ENCODE measurements at regions not wholly inside any gene's neighbourhood (a gene's known extent, or its start where the extent isn't known, plus 50 kb on each side); places are given as distances from the start of the nearest gene placed in this dataset.

- Mint-ChIP-seq H3K27ac (ENCODE audit: unreplicated experiment) (no peak overlapping the region), H3K36me3 (ENCODE audit: low read depth) (no peaks in the 10 kb centered on the region), H3K4me1 (ENCODE audit: low read depth) (no peaks in the 10 kb centered on the region), H3K9me3 (ENCODE audit: low read depth) (peaks cover 18% of the 10 kb centered on the region), H3K27me3 (ENCODE audit: low read depth) (no peaks in the 10 kb centered on the region), H3K4me3 (ENCODE audit: unreplicated experiment) (no peak overlapping the region)
- no peak for DNase-seq (ENCODE audit: low spot score)
- TF ChIP-seq CTCF (IDR thresholded peaks at IDR 0.05) = no peak
These were observed 111.9 kb downstream of the FGF9 start for GRCh38 chr13:21782736-21783135.

GRCh38 chr13:21785990-21786389 lies 115.1 kb downstream of the FGF9 start:
- no peak overlapping the region for H3K4me3 Mint-ChIP-seq (ENCODE audit: unreplicated experiment)
- no peak overlapping the region for H3K27ac Mint-ChIP-seq (ENCODE audit: unreplicated experiment)
- DNase-seq (ENCODE audit: low spot score) = no peak
- TF ChIP-seq CTCF (IDR thresholded peaks at IDR 0.05) = no peak
- H3K27me3 Mint-ChIP-seq (ENCODE audit: low read depth) = no peaks in the 10 kb centered on the region
- H3K9me3 Mint-ChIP-seq (ENCODE audit: low read depth) = peaks cover 6% of the 10 kb centered on the region
- no peaks in the 10 kb centered on the region for H3K4me1 Mint-ChIP-seq (ENCODE audit: low read depth)
- H3K36me3 Mint-ChIP-seq (ENCODE audit: low read depth) = no peaks in the 10 kb centered on the region

GRCh38 chr13:21796066-21796465 lies 125.2 kb downstream of the FGF9 start:
- no peak for TF ChIP-seq CTCF (IDR thresholded peaks at IDR 0.05)
- no peak for DNase-seq (ENCODE audit: low spot score)
- peaks cover 5% of the 10 kb centered on the region for H3K9me3 Mint-ChIP-seq (ENCODE audit: low read depth)
- H3K4me1 Mint-ChIP-seq (ENCODE audit: low read depth) = peaks cover 5% of the 10 kb centered on the region
- H3K27me3 Mint-ChIP-seq (ENCODE audit: low read depth) = peaks cover 2% of the 10 kb centered on the region
- peaks cover 3% of the 10 kb centered on the region for H3K36me3 Mint-ChIP-seq (ENCODE audit: low read depth)
- H3K4me3 Mint-ChIP-seq (ENCODE audit: unreplicated experiment) = no peak overlapping the region
- no peak overlapping the region for H3K27ac Mint-ChIP-seq (ENCODE audit: unreplicated experiment)

- Mint-ChIP-seq H3K36me3 (ENCODE audit: low read depth) (peaks cover 3% of the 10 kb centered on the region), H3K9me3 (ENCODE audit: low read depth) (peaks cover 5% of the 10 kb centered on the region), H3K27ac (ENCODE audit: unreplicated experiment) (no peak overlapping the region), H3K27me3 (ENCODE audit: low read depth) (peaks cover 2% of the 10 kb centered on the region), H3K4me1 (ENCODE audit: low read depth) (peaks cover 5% of the 10 kb centered on the region), H3K4me3 (ENCODE audit: unreplicated experiment) (no peak overlapping the region)
- TF ChIP-seq CTCF (IDR thresholded peaks at IDR 0.05) = no peak
- DNase-seq (ENCODE audit: low spot score) = no peak
These were observed 126.1 kb downstream of the FGF9 start for GRCh38 chr13:21796775-21797514.

- H3K36me3 Mint-ChIP-seq (ENCODE audit: low read depth) = no peaks in the 10 kb centered on the region
- H3K4me1 Mint-ChIP-seq (ENCODE audit: low read depth) = peaks cover 5% of the 10 kb centered on the region
- no peak overlapping the region for H3K4me3 Mint-ChIP-seq (ENCODE audit: unreplicated experiment)
- H3K27me3 Mint-ChIP-seq (ENCODE audit: low read depth) = peaks cover under 1% of the 10 kb centered on the region
- no peak overlapping the region for H3K27ac Mint-ChIP-seq (ENCODE audit: unreplicated experiment)
- no peak for DNase-seq (ENCODE audit: low spot score)
- TF ChIP-seq CTCF (IDR thresholded peaks at IDR 0.05) = no peak
- peaks cover under 1% of the 10 kb centered on the region for H3K9me3 Mint-ChIP-seq (ENCODE audit: low read depth)
These were observed 126.9 kb downstream of the FGF9 start for GRCh38 chr13:21797736-21798135.
